ENCODE measurements at regions not wholly inside any gene's neighbourhood (a gene's known extent, or its start where the extent isn't known, plus 50 kb on each side); places are given as distances from the start of the nearest gene placed in this dataset.

GRCh38 chr7:55624813-55625212, 52.5 kb upstream of the VOPP1 start:
- TF ChIP-seq REST (IDR thresholded peaks at IDR 0.05; ENCODE audit: insufficient read depth in 1 of 2, low read depth in 2 of 2, low read length in 2 of 2) (no peak), POLR2AphosphoS5 (IDR thresholded peaks at IDR 0.05; ENCODE audit: low read depth, low read length) (no peak), FOXP2 (optimal IDR thresholded peaks at IDR 0.05; ENCODE audit: borderline replicate concordance, extremely low read depth, extremely low read length, insufficient read depth) (no peak), TAF1 (IDR thresholded peaks at IDR 0.05; ENCODE audit: borderline replicate concordance, insufficient read depth, low read length) (no peak), SIN3A (IDR thresholded peaks at IDR 0.05; ENCODE audit: borderline replicate concordance, insufficient read depth, low read length) (no peak)

DNA sequence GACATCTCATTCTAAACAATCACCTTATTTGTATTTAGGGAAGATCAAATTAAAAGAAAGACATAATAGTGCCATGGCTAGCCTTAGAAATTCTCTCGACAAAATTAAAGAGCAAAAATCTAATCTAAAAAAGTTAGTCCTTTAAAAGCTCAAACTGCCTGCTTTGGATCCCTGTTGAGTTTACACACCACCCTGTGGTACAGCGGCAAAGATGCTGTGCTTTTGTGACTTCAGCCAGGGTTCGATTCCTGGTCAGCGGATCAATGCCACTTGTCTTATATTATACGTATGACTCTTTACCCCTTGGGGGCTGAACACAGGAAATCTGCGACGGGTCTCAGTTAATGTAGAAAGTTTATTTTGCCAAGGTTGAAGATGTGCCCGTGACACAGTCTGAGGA, 51.3 kb upstream of the VOPP1 start:
- no peak for TF ChIP-seq POLR2AphosphoS5 (IDR thresholded peaks at IDR 0.05; ENCODE audit: low read depth, low read length)

GRCh38 chr7:55622241-55622640, 49.9 kb upstream of the VOPP1 start:
- TF ChIP-seq POLR2AphosphoS5 (IDR thresholded peaks at IDR 0.05; ENCODE audit: low read depth, low read length): no peak
- TF ChIP-seq SIN3A (IDR thresholded peaks at IDR 0.05; ENCODE audit: borderline replicate concordance, insufficient read depth, low read length): no peak
- TF ChIP-seq REST (IDR thresholded peaks at IDR 0.05; ENCODE audit: insufficient read depth in 1 of 2, low read depth in 2 of 2, low read length in 2 of 2): no peak
- no peak for TF ChIP-seq FOXP2 (optimal IDR thresholded peaks at IDR 0.05; ENCODE audit: borderline replicate concordance, extremely low read depth, extremely low read length, insufficient read depth)
- no peak for TF ChIP-seq TAF1 (IDR thresholded peaks at IDR 0.05; ENCODE audit: borderline replicate concordance, insufficient read depth, low read length)

Measured in PFSK-1 (cell line).